ENCODE measurements at regions not wholly inside any gene's neighbourhood (a gene's known extent, or its start where the extent isn't known, plus 50 kb on each side); places are given as distances from the start of the nearest gene placed in this dataset.

DNA sequence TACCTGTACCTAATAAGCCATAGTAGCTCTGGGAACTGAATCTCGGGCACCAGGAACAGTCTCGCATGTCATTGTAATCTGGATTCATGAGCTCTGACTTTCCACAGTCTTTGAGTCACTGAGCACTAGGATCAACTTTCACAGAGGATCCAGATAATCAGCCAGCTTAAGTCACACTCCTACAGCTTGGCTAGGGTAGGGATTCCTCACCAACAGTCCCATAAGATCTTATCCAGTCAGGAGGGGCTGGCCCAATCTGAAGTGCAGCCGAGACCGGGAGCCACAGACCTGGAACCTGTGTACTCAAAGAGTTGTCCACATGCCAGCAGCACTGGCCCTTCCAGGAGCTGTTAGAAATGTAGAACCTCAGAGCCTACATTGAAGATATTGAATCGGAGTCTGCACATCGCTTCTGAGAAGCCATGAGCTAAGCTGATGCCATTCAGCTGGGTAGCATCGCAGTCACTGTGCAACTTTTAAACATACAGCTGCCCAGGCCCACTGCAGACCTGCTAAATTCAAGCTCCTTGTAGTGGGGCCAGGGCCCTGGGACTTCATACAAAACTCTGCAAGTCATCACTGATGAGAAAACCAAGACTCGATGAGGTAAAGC is 538.8 kb upstream of the B3GAT1 start:
- no peaks in the 10 kb centered on the region for H3K36me3 ChIP-seq (replicated peaks in 1 of 2)
- 72 to 76% (median 75%) methylated on average over 5 to 8 of the region's 8 CpGs for WGBS, 4 donors
- H3K27me3 ChIP-seq, result no peaks in the 10 kb centered on the region
- intact Hi-C loops (cut with DNase I), result no loop called here
- H3K4me1 ChIP-seq (replicated peaks in 1 of 2), result no peaks in the 10 kb centered on the region
- no peak for TF ChIP-seq POLR2A (IDR thresholded peaks at IDR 0.05)
- TF ChIP-seq, protein P1, sequence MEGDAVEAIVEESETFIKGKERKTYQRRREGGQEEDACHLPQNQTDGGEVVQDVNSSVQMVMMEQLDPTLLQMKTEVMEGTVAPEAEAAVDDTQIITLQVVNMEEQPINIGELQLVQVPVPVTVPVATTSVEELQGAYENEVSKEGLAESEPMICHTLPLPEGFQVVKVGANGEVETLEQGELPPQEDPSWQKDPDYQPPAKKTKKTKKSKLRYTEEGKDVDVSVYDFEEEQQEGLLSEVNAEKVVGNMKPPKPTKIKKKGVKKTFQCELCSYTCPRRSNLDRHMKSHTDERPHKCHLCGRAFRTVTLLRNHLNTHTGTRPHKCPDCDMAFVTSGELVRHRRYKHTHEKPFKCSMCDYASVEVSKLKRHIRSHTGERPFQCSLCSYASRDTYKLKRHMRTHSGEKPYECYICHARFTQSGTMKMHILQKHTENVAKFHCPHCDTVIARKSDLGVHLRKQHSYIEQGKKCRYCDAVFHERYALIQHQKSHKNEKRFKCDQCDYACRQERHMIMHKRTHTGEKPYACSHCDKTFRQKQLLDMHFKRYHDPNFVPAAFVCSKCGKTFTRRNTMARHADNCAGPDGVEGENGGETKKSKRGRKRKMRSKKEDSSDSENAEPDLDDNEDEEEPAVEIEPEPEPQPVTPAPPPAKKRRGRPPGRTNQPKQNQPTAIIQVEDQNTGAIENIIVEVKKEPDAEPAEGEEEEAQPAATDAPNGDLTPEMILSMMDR (IDR thresholded peaks at IDR 0.05), result no peak
- no peak overlapping the region for H3K4me3 ChIP-seq
- H3K27ac ChIP-seq, result no peak overlapping the region
- no peaks in the 10 kb centered on the region for H3K9me3 ChIP-seq (replicated peaks in 1 of 3)
- DNase-seq, result no peak

- H3K27ac ChIP-seq, result no peak overlapping the region
- intact Hi-C loops (cut with DNase I), result no loop called here
- peak in 4 of 7 donors; percentile 11 to 30 (median 21) for DNase-seq
- H3K9me3 ChIP-seq (replicated peaks in 1 of 3), result no peaks in the 10 kb centered on the region
- no peaks in the 10 kb centered on the region for H3K36me3 ChIP-seq (replicated peaks in 1 of 2)
- TF ChIP-seq POLR2A (IDR thresholded peaks at IDR 0.05), result no peak
- TF ChIP-seq, protein P1 (IDR thresholded peaks at IDR 0.05), result no peak
- H3K4me3 ChIP-seq, result no peak overlapping the region
- 61 to 71% (median 66%) methylated on average over 10 to 11 of the region's 11 CpGs for WGBS, 4 donors
- H3K4me1 ChIP-seq (replicated peaks in 1 of 2), result no peaks in the 10 kb centered on the region
- no peaks in the 10 kb centered on the region for H3K27me3 ChIP-seq
Observed at GRCh38 chr11:134949121-134950090, 537.4 kb upstream of the B3GAT1 start.

DNA sequence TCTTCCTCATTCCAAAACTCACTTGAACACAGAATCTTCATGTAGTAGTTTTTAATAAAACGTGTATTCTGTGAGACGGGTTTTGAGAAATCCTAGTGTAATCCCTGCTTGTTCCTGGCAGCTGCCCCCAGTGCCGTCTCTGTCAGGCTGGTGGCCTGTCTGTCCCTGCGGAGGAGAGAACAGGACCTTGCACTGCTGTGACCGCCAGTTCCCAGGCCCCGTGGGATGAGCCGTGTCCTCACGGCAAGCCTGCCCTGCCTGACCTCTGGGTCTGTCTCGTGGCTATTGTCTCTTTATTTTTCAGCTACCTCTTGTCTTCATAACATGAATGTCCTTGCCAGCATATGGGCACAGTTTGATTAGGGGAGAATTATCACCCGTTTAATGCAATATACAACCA is 535.5 kb upstream of the B3GAT1 start:
- no peaks in the 10 kb centered on the region for H3K27me3 ChIP-seq
- no peaks in the 10 kb centered on the region for H3K36me3 ChIP-seq (replicated peaks in 1 of 2)
- H3K27ac ChIP-seq, result no peak overlapping the region
- intact Hi-C loops (cut with DNase I), result no loop called here
- no peak for DNase-seq
- no peak for TF ChIP-seq POLR2A (IDR thresholded peaks at IDR 0.05)
- TF ChIP-seq, protein P1 (IDR thresholded peaks at IDR 0.05), result no peak
- H3K4me1 ChIP-seq (replicated peaks in 1 of 2), result no peaks in the 10 kb centered on the region
- 75 to 81% (median 78%) methylated on average over 10 of the region's 10 CpGs for WGBS, 4 donors
- H3K9me3 ChIP-seq (replicated peaks in 1 of 3), result no peaks in the 10 kb centered on the region
- H3K4me3 ChIP-seq, result no peak overlapping the region

GRCh38 chr11:134945993-134946392 is 534.0 kb upstream of the B3GAT1 start:
- Histone ChIP-seq H3K36me3 (replicated peaks in 1 of 2) (no peaks in the 10 kb centered on the region), H3K9me3 (replicated peaks in 1 of 3) (no peaks in the 10 kb centered on the region), H3K4me3 (no peak overlapping the region), H3K4me1 (replicated peaks in 1 of 2) (no peaks in the 10 kb centered on the region), H3K27ac (no peak overlapping the region), H3K27me3 (no peaks in the 10 kb centered on the region)
- 71 to 85% (median 76%) methylated on average over 9 of the region's 9 CpGs for WGBS, 4 donors
- DNase-seq, result no peak
- TF ChIP-seq, protein P1 (IDR thresholded peaks at IDR 0.05), result no peak
- TF ChIP-seq POLR2A (IDR thresholded peaks at IDR 0.05), result no peak
- intact Hi-C loops (cut with DNase I), result no loop called here

Data from adrenal gland (tissue), 9 donors.